GM19467 (cell line): ENCODE measurements at regions not wholly inside any gene's neighbourhood (a gene's known extent, or its start where the extent isn't known, plus 50 kb on each side); places are given as distances from the start of the nearest gene placed in this dataset.

Source experiments
- ATAC-seq: cut with Tn5 transposase; IDR thresholded peaks from one replicate; pipeline ENCODE4 v1.9.1; 2021; ENCODE audit warnings: mild to moderate bottlenecking, moderate library complexity; ENCODE audit not compliant: unreplicated experiment

DNA sequence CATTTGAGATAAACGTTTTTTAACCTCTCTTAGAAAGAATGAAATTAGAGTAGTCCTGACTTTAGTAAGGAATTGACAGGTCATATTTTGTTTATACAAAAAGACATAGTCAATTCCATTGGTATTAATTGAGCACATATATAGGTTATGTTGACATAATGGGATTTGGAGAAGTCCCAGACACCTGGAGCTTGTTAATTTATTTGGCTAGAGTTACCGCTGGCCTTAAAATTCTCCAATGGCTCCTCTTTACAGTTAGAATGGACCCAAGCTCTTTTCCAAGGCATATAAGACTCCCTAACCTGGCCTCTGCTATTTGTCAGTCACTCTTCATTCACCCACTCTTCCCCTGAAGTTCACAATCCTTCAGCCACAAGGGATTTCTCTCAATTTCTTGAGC, 221.3 kb downstream of the CBLN4 start:
- no peak for ATAC-seq

- no peak for ATAC-seq
Measured at GRCh38 chr20:55783381-55783780, 221.9 kb downstream of the CBLN4 start.

GRCh38 chr20:55782912-55783253, 222.4 kb downstream of the CBLN4 start:
- ATAC-seq: no peak

DNA sequence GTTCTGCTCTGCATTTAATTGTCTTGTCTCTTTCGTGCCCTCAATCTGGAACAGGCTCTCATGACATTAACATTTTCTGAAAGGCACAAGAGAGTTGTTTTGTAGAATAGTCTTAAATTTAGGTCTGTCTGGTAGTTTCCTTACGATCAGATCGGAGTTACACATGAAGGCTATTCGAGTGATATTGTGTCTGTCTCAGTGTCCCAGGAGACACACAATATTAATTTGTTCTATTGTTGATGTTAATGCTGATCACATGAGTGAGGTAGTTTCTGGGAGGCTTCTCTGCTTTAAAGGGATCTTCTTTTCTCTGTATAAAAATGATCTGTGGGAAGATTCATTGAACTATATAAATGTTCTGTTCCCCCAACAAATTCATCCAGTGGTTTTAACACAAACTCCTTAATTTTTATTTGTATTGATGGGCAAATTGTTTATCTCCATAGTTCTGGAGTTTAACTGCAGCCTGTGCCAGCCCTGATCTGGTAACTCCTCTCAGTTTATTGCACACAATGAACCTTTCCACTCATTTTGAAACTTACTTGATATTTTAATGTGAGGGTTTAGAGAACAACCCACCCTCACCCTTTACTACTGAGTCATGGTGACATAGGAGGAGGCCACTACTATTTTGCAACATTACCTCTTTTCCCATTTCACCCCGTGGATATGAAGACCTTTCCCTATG, 223.0 kb downstream of the CBLN4 start:
- no peak for ATAC-seq

GRCh38 chr20:55778796-55779195, 226.5 kb downstream of the CBLN4 start:
- ATAC-seq: no peak

- no peak for ATAC-seq
Measured at GRCh38 chr20:55777641-55778040, 227.7 kb downstream of the CBLN4 start.

DNA sequence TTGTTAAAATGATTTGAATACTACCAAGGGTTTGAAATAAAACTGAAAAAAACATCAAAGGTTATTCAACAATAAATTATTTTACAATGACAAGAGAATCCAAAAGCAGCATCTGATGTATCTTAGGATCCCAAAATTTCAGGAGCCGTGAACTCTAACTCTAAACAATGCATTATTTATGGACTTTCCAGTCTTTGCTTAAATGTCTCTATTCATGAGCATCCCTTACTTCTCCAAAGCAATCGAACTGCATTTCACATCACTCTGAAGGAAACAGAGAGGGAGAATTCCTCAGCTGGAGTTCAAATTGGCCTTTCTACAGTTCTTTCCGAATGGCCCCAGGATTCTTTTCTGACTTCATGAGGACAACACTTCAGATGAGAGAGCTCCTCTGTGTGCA, 229.1 kb downstream of the CBLN4 start:
- ATAC-seq: no peak

GRCh38 chr20:55774628-55775027, 230.7 kb downstream of the CBLN4 start:
- ATAC-seq: no peak

GRCh38 chr20:55761797-55762196, 243.5 kb downstream of the CBLN4 start:
- ATAC-seq: no peak

- ATAC-seq: no peak
Measured at GRCh38 chr20:55761100-55761499, 244.2 kb downstream of the CBLN4 start.

- ATAC-seq: no peak
Measured at GRCh38 chr20:55760586-55760985, 244.7 kb downstream of the CBLN4 start.

DNA sequence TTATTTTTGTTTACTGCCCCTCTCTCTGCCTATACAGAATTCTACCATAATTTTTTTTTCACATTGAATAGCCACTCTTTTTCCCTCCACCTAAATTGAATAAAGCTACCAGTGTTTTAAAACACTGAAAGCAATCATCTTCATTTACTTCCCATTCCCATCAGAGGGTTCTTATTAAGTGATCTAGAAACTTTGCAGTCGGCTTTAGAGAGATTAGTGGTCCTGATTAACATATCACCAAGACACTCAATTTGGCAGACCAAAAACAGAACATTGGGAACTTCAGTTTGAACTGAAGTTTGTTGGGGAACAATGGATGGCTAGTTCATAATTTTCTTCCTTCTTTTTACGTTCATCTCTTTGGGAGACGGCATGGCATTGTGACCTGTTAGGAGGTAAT, 249.5 kb downstream of the CBLN4 start:
- no peak for ATAC-seq

DNA sequence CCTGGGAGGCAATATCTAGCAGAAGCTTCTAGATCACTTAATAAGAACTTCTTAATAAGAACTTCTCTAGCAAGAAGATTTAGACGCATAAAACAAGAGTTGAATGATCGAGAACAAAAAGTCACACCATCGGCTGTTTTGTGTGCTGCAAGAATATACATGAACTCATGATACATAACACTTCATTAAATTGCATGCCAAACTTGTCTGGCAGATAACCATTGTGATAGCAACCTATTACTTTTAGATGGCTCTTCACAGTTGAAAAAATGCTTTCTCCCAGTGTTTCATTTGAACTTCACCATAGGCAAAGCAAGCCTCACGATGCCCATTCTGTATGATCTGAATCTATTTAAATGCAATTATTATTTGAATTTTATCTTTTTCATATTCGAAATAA, 249.9 kb downstream of the CBLN4 start:
- ATAC-seq: no peak

DNA sequence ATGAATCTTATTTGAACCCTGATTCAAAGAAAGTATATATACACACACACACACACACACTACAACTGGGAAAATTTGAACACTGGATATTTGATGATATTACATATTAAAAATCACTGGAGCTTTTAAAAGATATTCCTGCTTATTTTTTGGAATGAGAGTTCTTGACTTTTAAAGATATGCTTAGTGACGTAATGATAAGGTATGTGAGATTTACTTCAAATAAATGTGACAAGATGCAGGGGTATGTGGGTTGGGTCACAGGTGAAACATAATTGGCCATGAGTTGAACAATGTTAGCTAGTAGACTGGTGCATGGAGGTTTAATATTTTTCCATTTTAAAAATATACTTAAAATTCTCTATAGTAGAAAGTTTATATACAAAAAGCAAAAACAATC, 258.6 kb downstream of the CBLN4 start:
- no peak for ATAC-seq

- no peak for ATAC-seq
Measured at GRCh38 chr20:55745840-55746239, 259.5 kb downstream of the CBLN4 start.

DNA sequence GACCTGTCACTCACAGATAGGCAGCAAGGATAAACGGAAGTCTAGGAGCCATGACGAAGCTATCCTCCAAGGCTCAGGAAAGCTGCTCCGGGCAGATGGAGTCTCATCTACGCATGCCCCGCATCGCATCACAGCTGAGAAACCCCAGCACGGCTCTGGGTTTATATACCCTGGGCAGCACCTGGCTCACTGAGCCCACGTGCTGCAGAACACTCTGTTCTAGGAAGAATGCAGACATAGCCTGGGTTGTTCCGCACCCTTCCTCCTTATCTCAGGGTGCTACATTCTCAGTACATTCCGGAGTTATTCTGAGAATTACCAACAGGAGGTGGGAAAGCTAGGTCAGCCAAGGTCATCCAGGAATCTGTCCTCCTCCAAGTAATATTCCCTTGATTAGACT, 260.4 kb downstream of the CBLN4 start:
- no peak for ATAC-seq

DNA sequence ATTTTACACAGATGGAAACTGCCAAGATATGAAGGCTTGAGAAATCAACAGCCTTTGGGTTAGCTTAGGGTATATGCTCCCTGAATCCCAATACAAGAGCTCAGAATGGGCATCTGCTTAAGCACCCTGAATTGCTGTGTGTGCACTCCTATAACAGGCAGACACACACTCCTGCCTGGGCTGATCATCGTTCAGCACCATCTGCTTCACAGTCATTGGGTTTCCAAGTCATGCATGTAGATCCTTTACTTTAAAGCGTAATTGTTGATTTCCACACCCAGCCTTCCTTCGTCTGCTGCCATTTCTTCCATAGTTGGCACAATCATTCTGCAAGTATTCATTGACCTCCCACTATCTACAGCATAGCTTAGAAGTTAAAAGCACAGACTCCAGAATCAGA, 263.5 kb downstream of the CBLN4 start:
- no peak for ATAC-seq

DNA sequence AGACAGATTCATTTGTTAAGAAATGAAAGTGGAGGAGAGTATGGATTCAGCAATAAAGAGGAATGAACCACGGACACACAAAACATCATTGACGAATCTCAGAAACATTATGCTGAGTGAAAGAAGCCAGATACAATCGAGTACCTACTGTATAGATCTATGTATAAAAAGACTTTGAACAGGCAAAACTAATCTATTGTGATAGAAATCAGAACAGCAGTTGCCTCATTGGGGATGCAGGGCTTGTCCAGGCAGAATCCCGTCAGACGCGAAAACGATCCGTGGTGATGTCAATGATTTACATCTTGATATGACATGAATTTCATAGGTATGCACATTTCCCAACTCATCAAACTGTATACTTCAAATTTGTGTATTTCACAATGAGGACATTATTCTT, 265.2 kb downstream of the CBLN4 start:
- ATAC-seq: no peak

DNA sequence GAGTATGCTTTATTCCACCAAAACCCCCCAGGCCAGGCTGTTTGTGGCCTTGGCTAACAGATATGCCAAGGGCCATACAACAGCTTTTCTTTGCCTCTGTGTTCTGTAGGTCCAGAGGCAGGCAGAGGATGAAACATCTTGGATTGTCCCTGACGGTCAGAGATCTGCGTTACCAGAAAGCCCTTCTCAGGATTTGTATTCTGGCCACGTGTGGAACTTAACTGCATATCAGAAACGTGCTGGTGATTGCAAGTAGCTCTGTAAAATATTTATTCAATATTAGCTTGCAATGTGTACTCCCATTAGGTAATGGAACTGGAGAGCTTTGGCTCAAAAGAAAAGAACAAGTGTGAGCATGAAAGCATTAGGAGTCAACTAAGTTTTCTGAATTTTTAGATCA, 275.0 kb downstream of the CBLN4 start:
- no peak for ATAC-seq

GRCh38 chr20:55714736-55715135, 290.6 kb downstream of the CBLN4 start:
- ATAC-seq: no peak

DNA sequence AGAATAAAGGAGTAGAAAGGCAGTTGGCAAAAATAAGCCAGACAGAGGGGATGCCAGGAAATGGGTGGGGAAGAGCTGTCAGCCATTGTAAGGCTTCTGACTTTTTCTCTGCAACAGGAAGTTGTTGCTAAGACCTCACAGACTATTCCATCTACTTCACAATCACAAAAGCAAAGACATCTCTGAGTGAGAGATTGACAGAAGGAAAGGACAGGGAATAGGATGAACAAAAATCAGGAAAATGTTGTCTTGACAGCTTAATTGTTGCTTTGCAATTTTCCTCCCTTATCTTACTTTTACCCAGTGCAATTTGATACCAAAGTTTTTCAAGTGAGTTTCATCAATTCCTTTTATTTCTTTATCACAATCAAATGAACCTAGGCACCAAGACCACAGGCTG, 291.2 kb downstream of the CBLN4 start:
- ATAC-seq: no peak

GRCh38 chr20:55704458-55704857, 300.9 kb downstream of the CBLN4 start:
- no peak for ATAC-seq

DNA sequence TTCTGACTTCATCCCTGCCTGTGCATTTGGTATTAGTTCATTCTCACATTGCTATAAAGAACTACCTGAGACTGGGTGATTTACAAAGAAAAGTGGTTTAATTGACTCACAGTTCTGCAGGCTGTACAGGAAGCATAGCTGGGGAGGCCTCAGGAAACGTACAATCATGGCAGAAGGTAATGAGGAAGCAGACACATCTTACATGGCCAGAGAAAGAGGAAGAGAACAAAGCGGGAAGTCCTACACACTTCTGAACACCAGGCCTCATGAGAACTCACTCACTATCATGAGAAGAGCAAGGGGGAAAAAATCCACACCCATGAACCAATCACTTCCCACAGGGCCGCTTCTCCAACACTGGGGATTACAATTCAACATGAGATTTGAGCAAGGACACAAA, 303.9 kb downstream of the CBLN4 start:
- no peak for ATAC-seq

DNA sequence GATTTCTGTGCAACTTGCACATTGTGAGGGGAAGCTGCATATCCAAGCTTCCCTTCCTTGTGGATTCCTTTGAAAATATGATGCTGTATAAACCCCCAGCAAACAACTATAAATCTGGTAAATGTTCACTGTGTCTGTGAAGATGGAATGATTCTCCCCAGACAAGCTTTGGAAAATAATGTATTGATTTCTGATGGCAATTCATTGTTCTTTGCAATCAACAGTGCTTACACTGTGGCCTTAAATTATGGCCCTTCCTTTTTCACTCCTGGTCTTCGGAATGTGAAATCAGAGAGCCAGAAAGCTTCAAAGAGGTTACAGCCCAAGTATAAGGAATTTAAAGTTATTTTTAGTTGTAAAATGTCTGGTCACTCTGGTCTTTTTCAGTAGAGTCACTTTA, 308.8 kb downstream of the CBLN4 start:
- no peak for ATAC-seq
